Prostate gland (tissue), 2 donors: ENCODE measurements at regions not wholly inside any gene's neighbourhood (a gene's known extent, or its start where the extent isn't known, plus 50 kb on each side); places are given as distances from the start of the nearest gene placed in this dataset.
A peak's percentile ranks its signal among the peaks of the same experiment; 100 is the strongest.

ENCODE experiments used
- DNase-seq: peaks from one replicate; pipeline ENCODE4 v3.0.0-alpha.2; 2019; ENCODE audit warnings: low spot score
- H3K27ac ChIP-seq, 2 donors: fragments of 200-600 bp; sonication (generic); 2 replicates each; pipeline ENCODE4 v1.5.1; 2017 to 2019
- H3K27me3 ChIP-seq: fragments of 200-600 bp; sonication (generic); replicated peaks from 2 replicates; pipeline ENCODE4 v1.5.1; 2019; ENCODE audit not compliant: insufficient read depth
- H3K36me3 ChIP-seq, 2 donors: fragments of 200-600 bp; sonication (generic); 1 replicate in 1 of 2; 2 replicates in 1 of 2; pipeline versions ENCODE4 v1.5.1 to v1.8.1; 2017 to 2019
- H3K4me1 ChIP-seq: fragments of 200-600 bp; sonication (generic); replicated peaks from 2 replicates; pipeline ENCODE4 v1.5.1; 2019
- H3K4me3 ChIP-seq, 2 donors: fragments of 200-600 bp; sonication (generic); 2 replicates each; pipeline ENCODE4 v1.5.1; 2017 to 2019
- H3K9me3 ChIP-seq: fragments of 200-600 bp; sonication (generic); 2 replicates; pipeline ENCODE4 v1.5.1; 2017
- POLR2A ChIP-seq: fragments of 450-650 bp; IDR thresholded peaks from one replicate; pipeline ENCODE4 v1.6.1; 2016; ENCODE audit warnings: antibody characterized with exemption, mild to moderate bottlenecking
- POLR2AphosphoS5 ChIP-seq: sonication (generic); formaldehyde crosslinking; IDR thresholded peaks from one replicate; pipeline ENCODE4 v1.6.1; 2017; ENCODE audit warnings: antibody characterized with exemption
- WGBS: methylation state at CpG from one replicate; pipeline ENCODE4 v1.1.5; 2018; 5-methylcytosine and 5-hydroxymethylcytosine counted together
- intact Hi-C: fragments of 100-400 bp; cut with DNase I; formaldehyde crosslinking; loops from one replicate; pipeline ENCODE4 v1.14.2; 2022
- TF ChIP-seq, protein P1 (sequence below), 4 experiments: fragments of 200-600 bp in 2 of 4; fragments of 450-650 bp in 2 of 4; sonication (generic) in 2 of 4; IDR thresholded peaks; 1 replicate in 3 of 4; 2 replicates in 1 of 4; pipeline ENCODE4 v1.5.1; 2016 to 2019; ENCODE audit warnings: antibody characterized with exemption in 4 of 4, mild to moderate bottlenecking in 2 of 4, moderate library complexity in 2 of 4

DNA sequence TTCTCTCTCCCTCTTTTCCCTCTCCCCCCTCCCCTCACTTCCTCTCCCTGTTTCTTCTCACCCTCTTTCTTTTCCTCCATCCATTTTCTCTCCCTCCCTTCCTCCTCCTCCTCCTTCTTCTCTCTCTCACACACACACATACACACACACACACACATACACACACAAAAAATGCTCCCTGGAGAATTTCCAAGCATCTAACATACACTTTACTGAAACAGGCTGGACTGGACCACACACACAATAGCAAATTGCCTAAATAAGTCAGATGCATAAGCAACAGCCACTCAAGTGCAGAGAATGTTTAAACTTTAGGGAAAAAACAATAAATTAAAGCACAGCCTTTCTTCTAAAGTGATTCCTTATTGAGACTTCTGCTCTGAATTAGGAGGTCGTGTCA, 267.7 kb downstream of the FGFR2 start:
- no peaks in the 10 kb centered on the region for H3K4me1 ChIP-seq
- H3K9me3 ChIP-seq, result no peaks in the 10 kb centered on the region
- H3K4me3 ChIP-seq, result no peak overlapping the region
- TF ChIP-seq POLR2AphosphoS5, result no peak
- TF ChIP-seq POLR2A, result no peak
- TF ChIP-seq, protein P1, sequence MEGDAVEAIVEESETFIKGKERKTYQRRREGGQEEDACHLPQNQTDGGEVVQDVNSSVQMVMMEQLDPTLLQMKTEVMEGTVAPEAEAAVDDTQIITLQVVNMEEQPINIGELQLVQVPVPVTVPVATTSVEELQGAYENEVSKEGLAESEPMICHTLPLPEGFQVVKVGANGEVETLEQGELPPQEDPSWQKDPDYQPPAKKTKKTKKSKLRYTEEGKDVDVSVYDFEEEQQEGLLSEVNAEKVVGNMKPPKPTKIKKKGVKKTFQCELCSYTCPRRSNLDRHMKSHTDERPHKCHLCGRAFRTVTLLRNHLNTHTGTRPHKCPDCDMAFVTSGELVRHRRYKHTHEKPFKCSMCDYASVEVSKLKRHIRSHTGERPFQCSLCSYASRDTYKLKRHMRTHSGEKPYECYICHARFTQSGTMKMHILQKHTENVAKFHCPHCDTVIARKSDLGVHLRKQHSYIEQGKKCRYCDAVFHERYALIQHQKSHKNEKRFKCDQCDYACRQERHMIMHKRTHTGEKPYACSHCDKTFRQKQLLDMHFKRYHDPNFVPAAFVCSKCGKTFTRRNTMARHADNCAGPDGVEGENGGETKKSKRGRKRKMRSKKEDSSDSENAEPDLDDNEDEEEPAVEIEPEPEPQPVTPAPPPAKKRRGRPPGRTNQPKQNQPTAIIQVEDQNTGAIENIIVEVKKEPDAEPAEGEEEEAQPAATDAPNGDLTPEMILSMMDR (IDR thresholded peaks at IDR 0.05), result no peak
- intact Hi-C loops, result no loop called here
- DNase-seq, result no peak
- 54% methylated on average over 1 of the region's 1 CpG for WGBS
- H3K27ac ChIP-seq, result no peak overlapping the region
- H3K36me3 ChIP-seq, result no peaks in the 10 kb centered on the region
- no peaks in the 10 kb centered on the region for H3K27me3 ChIP-seq

DNA sequence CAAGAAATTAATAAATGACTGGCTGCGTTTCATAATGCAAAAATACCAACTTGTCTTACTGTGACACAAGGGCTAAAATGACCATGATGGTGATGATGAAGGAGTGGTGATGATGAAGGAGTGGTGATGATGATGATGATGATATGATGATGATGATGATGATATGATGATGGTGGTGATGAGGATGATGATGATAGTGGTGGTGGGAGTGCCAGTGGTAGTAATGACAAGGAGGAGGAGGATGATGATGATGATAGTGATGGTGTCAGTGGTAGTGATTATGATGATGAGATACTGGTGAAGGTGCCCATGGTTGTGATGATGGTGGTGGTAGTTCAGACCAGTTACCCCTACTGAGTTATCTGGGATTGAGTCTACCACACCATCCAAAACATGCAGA, 265.9 kb downstream of the FGFR2 start:
- no peak for TF ChIP-seq POLR2A
- TF ChIP-seq, protein P1 (IDR thresholded peaks at IDR 0.05), result no peak
- TF ChIP-seq POLR2AphosphoS5, result no peak
- intact Hi-C loops, result no loop called here
- H3K9me3 ChIP-seq, result no peaks in the 10 kb centered on the region
- no peaks in the 10 kb centered on the region for H3K36me3 ChIP-seq
- WGBS, result 93% methylated on average over 1 of the region's 1 CpG
- no peak for DNase-seq
- H3K27ac ChIP-seq, result no peak overlapping the region
- H3K27me3 ChIP-seq, result no peaks in the 10 kb centered on the region
- H3K4me1 ChIP-seq, result no peaks in the 10 kb centered on the region
- no peak overlapping the region for H3K4me3 ChIP-seq

DNA sequence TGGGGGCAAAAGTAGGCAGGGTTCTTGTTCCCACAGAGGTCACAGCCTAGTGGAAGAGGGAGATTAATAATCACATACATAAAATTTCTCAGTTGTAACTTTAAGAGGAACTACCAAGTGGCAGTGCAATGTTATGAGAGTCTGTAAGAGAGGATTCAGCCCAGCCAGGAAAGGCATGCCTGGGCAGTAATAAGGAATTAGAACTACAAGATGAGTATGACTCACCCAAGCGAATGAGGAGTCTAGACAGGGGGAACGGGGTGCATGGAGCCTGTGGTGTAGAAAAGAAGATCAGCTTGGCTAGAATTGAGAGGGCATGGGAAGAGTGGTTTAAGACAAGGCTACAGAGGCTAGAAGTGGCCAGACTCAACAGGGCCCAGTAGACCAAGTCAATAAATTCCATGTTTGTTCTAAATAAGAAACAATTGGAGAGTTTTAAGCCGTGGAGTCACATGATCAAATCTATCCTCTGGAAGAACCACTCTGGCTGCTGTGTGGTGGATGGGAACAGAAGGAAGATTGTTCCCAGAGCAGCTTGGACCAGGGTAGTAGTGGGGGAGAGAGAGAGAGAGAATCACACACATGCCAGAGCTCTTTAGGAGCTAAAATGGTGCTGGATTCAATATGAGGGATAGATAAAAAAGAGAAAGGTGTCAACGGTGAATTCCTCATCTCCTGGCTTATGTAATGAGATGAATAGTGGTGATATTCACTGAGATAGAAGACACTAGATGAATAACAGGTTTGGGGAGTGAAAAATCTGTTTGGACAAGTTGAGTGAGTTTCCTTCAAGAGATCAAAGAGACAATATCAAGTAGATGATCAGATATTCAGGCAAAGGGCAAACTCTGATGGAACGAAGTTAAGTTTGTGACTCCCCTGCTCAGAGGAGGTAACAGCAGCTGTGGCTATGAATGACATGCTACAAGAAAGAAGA, 265.1 kb downstream of the FGFR2 start:
- intact Hi-C loops, result no loop called here
- no peaks in the 10 kb centered on the region for H3K4me1 ChIP-seq
- H3K9me3 ChIP-seq, result no peaks in the 10 kb centered on the region
- no peaks in the 10 kb centered on the region for H3K27me3 ChIP-seq
- H3K4me3 ChIP-seq, result no peak overlapping the region
- peak; percentile 52 for DNase-seq
- TF ChIP-seq, protein P1 (IDR thresholded peaks at IDR 0.05), result no peak
- TF ChIP-seq POLR2AphosphoS5 (peak; percentile 52), POLR2A (no peak)
- H3K27ac ChIP-seq, result no peak overlapping the region
- whole genome bisulfite sequencing, result 45% methylated on average over 5 of the region's 5 CpGs
- H3K36me3 ChIP-seq, result no peaks in the 10 kb centered on the region

DNA sequence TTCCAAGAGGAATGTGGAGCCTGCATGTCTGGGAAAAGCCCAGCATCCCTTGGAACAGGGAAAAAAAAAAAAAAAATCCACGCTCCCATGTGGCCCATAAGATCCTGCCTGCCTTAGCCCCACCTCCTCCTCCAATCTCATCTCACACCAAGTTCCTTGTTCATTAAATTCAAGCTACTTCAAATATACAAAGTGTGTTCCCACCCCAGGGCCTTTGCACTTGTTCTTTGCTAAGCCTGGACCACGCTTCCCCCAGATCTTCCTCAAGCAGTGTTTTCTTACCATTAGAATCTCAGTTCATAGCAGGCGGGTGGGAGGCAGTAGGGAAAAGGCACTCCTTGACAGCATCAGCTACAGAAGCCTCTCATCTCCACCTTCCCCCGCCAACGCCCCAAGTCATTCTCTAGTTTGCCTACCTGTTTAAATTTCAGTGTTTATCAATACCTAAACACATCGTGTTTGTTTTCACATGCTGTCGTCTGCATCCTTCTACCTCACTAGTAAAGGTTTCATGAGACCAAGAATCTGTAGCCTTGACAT, 262.8 kb downstream of the FGFR2 start:
- H3K36me3 ChIP-seq, result no peaks in the 10 kb centered on the region

More for the DNA sequence above, 262.8 kb downstream of the FGFR2 start:
- intact Hi-C loops, result no loop called here
- H3K27me3 ChIP-seq, result no peaks in the 10 kb centered on the region
- WGBS, result 73% methylated on average over 7 of the region's 7 CpGs
- H3K27ac ChIP-seq, result no peak overlapping the region
- H3K9me3 ChIP-seq, result no peaks in the 10 kb centered on the region
- H3K4me3 ChIP-seq, result no peak overlapping the region
- no peak for DNase-seq
- TF ChIP-seq POLR2A (no peak), POLR2AphosphoS5 (no peak)
- TF ChIP-seq, protein P1 (IDR thresholded peaks at IDR 0.05), result no peak
- H3K4me1 ChIP-seq, result no peaks in the 10 kb centered on the region
